ENCODE measurements at regions not wholly inside any gene's neighbourhood (a gene's known extent, or its start where the extent isn't known, plus 50 kb on each side); places are given as distances from the start of the nearest gene placed in this dataset.

DNA sequence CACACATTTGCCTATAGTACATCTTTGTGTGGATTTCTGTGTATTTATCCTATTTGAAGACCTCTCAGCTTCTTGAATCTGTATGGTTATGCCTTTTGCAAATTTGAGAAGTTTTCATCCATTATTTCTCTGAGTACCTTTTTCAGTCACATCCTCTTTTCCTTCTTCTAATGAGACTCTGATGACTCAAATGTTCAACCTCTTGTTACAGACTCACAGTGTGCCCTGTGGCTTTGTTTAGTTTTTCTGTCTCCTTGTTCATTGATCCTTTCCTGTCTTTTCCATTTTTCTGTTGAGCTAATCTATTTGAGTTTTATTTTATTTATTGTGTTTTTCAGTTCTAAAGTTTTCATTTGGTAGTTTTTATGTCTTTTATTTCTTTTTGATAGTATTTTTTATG lies 87.0 kb upstream of the LRP1B start:
- no peak for DNase-seq

- no peak for DNase-seq
Observed at GRCh38 chr2:142200062-142200461, 69.2 kb upstream of the LRP1B start.

- no peak for DNase-seq
Observed at GRCh38 chr2:142199073-142199472, 68.3 kb upstream of the LRP1B start.

DNA sequence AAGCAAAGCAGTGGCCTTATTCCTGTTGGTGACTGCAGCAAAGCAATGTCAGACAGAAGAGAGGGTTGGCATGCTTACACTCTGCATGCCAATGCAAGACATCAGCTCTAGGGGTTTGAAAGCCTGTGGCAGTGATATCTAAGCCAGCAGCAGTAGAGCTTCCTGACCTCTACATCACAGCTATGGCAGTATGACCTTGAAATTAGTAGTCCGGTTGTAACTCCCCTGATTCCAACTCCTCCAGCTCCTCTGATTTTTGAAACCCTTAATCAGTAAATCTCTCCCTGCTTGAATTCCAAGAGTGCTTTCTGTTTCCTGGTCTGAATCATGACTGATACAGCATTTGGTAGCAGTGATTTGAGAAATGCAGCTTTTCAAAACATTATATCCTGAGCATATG lies 60.0 kb upstream of the LRP1B start:
- peak in 1 of 2 experiments; percentile 72 for DNase-seq

DNA sequence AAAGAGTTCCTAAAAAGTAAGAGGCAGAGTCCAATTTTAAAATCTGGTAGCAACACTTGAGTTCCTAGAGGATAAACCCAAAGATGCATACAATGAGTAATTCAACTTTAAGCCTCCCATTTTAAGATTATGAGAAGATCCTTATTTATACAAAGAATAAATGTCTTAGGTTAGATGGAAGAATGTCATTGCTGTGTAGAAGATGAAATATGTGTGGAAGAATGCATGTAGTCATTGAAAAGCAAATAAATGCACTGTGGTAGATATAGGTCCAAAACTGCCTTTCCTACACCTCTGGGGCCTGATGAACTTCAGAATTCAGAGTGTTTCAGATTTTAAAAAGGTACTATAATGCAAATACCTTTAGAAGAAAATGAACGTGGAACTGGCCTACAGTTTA lies 58.7 kb upstream of the LRP1B start:
- peak in 1 of 2 experiments; percentile 20 for DNase-seq

- no peak for DNase-seq
Observed at GRCh38 chr2:142188562-142188961, 57.7 kb upstream of the LRP1B start.

GRCh38 chr2:142180820-142181533 lies 50.2 kb upstream of the LRP1B start:
- no peak for DNase-seq

Data from SW 1271 (cell line).